GM10266 (cell line): ENCODE measurements at regions not wholly inside any gene's neighbourhood (a gene's known extent, or its start where the extent isn't known, plus 50 kb on each side); places are given as distances from the start of the nearest gene placed in this dataset.

Experiments
- DNase-seq: peaks from one replicate; pipeline ENCODE4 v3.0.0; 2012; ENCODE audit errors: extremely low spot score
- CTCF ChIP-seq: IDR thresholded peaks from 2 replicates; pipeline ENCODE4 v1.5.1; 2012; ENCODE audit warnings: mild to moderate bottlenecking, low read depth; ENCODE audit not compliant: control insufficient read depth, insufficient read depth; ENCODE audit errors: missing control alignments

- DNase-seq = no peak
- no peak for TF ChIP-seq CTCF
Observed at GRCh38 chr2:208579678-208580077, 173.1 kb downstream of the PTH2R start.

- no peak for TF ChIP-seq CTCF
Observed at GRCh38 chr2:208584378-208584985, 177.9 kb downstream of the PTH2R start.

GRCh38 chr2:208586516-208586915 lies 179.9 kb downstream of the PTH2R start:
- no peak for DNase-seq
- no peak for TF ChIP-seq CTCF

More at GRCh38 chr2:208584378-208584985, 177.9 kb downstream of the PTH2R start:
- no peak for DNase-seq

- TF ChIP-seq CTCF = no peak
- no peak for DNase-seq
Observed at GRCh38 chr2:208594642-208595385, 188.2 kb downstream of the PTH2R start.

- DNase-seq = no peak
- TF ChIP-seq CTCF = no peak
Observed at GRCh38 chr2:208595386-208596275, 189.0 kb downstream of the PTH2R start.

- no peak for TF ChIP-seq CTCF
- DNase-seq = no peak
Observed at GRCh38 chr2:208607694-208608093, 201.1 kb downstream of the PTH2R start.
